ENCODE measurements at regions not wholly inside any gene's neighbourhood (a gene's known extent, or its start where the extent isn't known, plus 50 kb on each side); places are given as distances from the start of the nearest gene placed in this dataset.

DNA sequence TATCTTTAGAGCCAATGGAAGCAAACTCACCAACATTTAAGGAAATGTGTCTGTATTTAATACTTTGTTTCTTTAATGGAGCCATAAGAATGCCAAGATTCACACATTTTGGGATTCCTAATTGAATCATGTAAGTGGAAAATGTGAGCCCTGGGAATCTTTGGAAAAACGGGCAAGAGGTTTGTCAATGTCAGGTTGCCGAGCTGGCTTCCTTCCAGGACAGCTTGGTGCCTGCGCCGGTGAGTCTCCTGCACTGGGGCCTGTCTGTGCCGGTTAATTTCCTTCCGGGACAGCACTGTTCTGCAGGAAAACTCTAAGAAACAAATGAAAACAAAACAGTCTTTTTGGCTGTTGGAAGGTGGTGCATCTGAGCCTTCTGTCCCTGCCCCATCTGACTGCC, 210.6 kb downstream of the HAPSTR1 start:
- DNase-seq (ENCODE audit: low spot score), result peak; percentile 49

GRCh38 chr16:9306753-9307152, 215.3 kb downstream of the HAPSTR1 start:
- DNase-seq (ENCODE audit: low spot score), result no peak

DNA sequence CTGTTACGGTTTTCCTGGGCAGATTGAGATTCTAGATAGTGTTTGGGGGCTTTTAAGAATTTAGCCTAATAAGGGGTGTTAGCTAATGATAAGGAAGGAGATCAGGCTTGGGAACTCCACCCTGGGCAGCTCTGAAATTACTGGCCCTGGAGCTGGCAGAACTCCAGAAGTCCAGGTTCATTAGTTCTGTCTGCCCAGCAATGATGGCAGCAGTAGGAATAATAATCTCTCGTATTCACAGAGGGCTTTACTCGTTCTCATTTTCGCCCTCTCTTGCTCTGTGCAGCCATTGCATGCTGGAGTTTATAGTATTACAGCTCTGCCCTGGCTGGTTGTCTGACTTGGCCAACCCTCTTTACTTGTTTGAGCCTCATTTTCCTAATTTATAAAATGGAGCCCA, 216.0 kb downstream of the HAPSTR1 start:
- no peak for DNase-seq (ENCODE audit: low spot score)

GRCh38 chr16:9308356-9308801, 216.9 kb downstream of the HAPSTR1 start:
- DNase-seq (ENCODE audit: low spot score), result no peak

DNA sequence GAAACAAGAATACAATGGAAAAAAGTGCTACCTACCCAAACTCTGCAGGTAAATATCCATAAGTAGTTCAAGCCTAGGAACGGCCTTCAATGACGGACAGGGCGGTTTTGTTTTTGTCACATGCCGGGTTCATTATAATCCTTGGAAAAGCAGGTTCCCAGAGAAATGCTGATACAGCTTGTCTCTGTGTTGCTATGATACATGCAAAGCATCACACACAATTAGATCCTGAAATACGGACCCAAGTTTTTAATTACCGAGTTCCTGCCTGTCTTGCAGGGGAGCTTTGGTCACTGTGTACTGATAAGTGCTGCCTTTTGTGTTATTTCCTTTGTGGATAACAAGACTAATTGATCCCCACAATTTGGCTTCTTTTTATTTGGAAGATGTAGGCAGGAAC, 217.4 kb downstream of the HAPSTR1 start:
- DNase-seq (ENCODE audit: low spot score), result no peak

DNA sequence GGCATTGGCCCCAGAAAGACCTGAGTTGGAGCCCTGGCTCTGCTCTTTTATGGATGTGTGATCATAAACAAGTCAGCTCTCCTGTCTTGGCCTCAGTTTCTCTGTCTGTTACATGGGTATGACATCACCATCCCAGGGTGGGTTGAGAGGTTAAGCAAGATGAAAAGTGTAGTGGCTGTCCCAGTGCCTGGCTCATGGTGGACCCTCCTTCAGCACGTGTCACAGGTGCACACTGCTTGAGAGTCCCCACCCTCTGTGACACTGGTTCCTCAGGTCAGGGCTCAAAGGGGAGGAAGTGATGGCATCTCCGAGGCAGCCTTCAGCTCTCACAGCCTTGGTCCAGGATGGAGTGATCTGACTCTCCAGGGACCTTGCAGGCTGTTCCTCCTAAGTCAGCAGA, 218.4 kb downstream of the HAPSTR1 start:
- no peak for DNase-seq (ENCODE audit: low spot score)

DNA sequence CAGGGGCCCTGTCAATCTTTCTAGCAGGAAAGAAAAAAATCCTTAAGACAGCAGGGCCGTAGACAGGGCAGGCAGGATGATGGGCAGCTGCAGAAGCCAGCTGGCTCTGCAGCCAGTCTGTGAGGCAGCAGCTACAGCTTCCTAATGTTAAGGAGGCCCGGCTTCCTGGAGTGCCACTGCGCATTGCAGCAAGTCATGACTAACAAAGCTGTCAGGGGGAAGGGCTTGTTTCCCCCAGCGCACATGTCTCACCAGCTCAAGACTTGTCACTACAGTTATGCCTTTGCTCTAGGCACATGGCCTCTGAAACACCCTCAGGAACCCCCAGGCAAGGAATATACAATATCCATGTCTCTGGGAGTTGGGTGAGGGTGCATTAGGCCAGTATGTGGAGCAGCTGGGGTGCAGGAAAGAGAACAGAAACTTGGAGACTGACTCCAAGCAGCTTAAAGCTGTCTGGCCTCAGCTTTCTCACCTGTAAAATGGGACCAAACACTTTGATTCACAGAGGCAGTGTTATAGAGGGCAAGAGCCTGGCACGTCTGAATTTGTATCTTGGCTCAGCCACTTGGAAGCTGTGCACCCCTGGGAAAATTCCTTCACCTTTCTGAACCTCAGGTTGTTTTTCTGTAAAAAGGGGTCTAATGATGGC, 220.0 kb downstream of the HAPSTR1 start:
- DNase-seq (ENCODE audit: low spot score), result peak; percentile 91

DNA sequence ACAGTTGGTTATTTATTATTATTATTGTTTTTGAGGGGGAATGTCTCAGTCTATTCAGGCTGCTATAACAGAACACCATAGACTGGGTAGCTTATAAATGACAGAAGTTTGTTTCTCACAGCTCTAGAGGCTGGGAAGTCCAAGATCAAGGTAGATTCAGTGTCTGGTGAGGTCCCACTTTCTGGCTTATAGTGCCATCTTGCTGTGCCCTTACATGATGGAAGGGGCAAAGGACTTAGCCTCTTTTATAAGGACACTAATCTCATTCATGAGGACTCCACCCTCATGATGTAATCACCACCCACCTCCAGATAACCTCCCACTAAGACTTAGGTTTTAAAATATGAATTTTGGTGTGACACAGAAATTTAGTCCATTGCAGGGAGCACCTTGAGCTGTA, 224.6 kb downstream of the HAPSTR1 start:
- DNase-seq (ENCODE audit: low spot score), result no peak

DNA sequence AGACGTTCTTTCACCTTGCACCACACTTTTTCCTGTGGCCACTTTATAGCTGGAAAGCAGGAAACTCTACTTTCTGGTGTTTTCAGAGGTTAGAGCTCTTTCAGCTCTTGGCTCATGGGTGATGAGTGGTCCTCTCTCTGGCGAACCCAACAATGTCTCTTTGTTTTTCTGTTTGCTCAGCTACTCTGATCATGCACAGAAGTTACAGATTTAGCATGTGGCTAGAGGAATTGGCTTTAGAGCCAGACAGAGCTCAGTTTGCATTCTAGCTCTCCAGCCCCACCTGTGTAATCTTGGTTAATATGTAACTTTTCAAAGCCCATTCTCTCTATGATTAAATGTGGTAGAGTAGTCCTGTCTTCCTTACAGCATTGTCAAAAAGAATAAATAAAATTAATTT, 225.2 kb downstream of the HAPSTR1 start:
- no peak for DNase-seq (ENCODE audit: low spot score)

DNA sequence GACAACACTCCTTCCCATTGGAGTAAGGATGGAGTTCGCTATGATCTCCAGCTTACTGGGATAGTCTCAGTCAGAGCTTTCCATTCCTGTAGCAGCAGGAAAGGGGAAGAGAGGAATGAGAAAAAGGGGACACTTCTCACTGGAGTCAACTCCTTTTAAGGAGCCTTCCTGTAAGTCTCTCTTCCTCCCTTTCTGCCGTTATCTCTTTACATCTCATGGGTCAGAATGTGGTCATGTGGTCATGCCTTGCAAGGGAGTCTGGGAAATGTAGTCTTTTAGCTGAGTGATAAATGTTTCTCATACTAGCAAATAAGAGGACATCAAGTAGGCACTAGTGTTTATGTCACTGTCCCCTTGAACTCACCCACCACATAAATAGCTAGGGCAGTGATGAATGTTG, 227.3 kb downstream of the HAPSTR1 start:
- DNase-seq (ENCODE audit: low spot score), result no peak

GRCh38 chr16:9322769-9323168, 231.3 kb downstream of the HAPSTR1 start:
- DNase-seq (ENCODE audit: low spot score), result peak; percentile 51

GRCh38 chr16:9323170-9323569, 231.7 kb downstream of the HAPSTR1 start:
- no peak for DNase-seq (ENCODE audit: low spot score)

GRCh38 chr16:9327253-9327652, 235.8 kb downstream of the HAPSTR1 start:
- DNase-seq (ENCODE audit: low spot score), result no peak

DNA sequence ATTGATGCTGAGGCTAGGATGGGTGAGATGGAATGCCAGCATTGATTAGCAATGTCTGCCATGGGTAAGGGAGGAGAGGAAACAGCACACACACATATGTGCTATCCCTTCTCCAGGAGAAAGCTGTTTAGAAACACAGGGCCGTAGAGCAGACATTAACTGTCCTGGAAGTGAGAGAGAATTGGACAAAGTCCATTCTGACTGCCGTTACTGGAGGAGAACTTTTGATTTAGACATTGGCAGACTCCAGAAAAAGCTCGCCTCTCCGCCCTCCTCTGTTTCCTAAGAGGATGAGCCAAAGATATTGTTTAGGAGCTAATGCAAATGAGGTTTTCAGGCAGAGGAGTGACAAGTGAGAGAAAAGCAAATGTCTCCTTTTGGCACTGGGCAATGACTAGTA, 237.0 kb downstream of the HAPSTR1 start:
- DNase-seq (ENCODE audit: low spot score), result no peak

GRCh38 chr16:9330095-9330494, 238.7 kb downstream of the HAPSTR1 start:
- DNase-seq (ENCODE audit: low spot score), result no peak

DNA sequence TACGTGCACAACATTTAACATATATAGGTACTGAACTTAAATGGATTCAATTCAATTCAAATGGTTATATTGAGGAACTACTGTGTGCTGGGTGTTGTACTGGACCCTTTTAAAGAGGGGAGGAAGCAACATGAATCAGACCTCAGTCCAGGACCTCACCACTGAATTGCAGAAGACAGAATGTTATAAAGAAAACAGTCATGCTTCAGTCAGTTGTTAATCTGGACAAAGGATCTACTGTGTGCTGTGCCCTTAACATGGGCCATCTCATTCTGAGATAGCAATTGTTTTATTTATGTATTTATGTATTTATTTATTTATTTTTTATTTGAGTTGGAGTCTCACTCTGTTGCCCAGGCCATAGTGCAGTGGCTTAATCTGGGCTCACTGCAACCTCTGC, 240.1 kb downstream of the HAPSTR1 start:
- DNase-seq (ENCODE audit: low spot score), result no peak

GRCh38 chr16:9332574-9333148, 241.2 kb downstream of the HAPSTR1 start:
- no peak for DNase-seq (ENCODE audit: low spot score)

GRCh38 chr16:9333469-9333868, 242.0 kb downstream of the HAPSTR1 start:
- no peak for DNase-seq (ENCODE audit: low spot score)

DNA sequence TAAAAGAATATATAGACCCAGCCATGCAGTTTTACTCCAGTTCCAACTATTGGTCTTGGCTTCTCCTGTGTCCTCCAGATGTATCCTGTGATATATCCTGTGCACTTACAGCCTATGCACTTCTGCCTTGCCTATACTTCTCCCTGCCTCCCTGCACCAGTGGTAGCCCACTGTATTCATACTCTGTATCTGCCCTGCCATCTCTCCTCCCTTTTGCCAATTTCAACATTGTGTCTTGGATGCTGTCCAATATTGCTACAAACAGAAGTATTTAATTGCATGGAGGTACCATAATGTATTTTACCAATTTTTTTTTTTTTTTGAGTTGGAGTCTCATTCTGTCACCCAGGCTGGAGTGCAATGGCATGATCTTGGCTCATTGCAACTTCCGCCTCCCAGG, 242.7 kb downstream of the HAPSTR1 start:
- no peak for DNase-seq (ENCODE audit: low spot score)

DNA sequence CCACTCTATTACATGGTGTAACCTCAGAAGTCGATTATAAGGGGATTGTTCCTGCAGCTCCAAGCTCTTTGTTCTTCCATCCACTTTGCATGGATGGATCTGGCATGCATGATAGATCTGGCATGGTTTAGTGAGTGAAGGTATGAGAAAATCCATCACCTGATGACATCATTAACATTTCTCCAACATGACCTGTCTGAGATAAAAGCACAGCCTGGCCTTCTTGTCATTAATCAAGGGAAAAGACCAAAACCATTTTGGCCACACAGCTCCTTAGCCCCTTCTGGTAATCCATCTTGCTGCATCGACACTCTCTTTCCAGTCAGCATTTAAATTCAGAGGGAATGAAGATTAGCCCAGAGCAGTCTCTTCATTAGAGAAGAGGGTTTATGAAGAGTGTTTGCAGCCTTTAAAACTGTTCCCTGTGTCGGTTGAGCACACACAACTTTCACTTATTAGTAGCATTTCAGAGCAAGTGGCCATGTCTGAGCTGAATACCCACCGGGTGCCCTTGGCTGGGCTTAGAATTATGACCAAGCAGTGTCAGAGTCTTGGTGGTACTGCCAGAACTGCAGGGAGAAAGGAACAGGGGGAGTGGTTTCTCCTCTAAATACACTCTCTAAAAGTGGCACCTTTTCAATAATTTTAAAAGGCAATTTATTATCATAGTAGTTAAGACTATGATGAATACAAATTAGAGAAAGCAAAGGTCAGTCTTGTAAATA, 246.0 kb downstream of the HAPSTR1 start:
- no peak for DNase-seq (ENCODE audit: low spot score)

- no peak for DNase-seq (ENCODE audit: low spot score)
Observed at GRCh38 chr16:9338068-9338467, 246.6 kb downstream of the HAPSTR1 start.

DNA sequence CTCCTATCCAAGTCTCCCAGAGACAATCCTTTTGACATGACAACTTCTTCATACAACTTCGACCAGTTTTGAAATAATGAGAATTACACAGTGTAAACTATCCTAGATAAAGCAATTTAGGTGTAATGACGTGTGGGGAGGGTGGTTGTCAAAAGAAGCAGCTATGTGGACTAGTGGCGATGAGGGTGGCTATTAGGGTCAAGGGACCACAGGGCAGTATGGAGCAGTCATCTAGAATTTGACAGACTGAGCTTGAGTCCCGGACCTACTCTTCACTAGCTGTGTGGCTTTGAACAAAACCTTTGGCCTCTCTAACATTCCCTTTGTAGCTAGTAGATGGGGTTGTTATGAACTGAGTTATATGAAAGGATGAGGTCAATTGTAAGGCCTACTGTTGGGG, 247.1 kb downstream of the HAPSTR1 start:
- DNase-seq (ENCODE audit: low spot score), result no peak

- no peak for DNase-seq (ENCODE audit: low spot score)
Observed at GRCh38 chr16:9340526-9341256, 249.2 kb downstream of the HAPSTR1 start.
